Naive thymus-derived CD4-positive, alpha-beta T cell (primary cell): ENCODE measurements at regions not wholly inside any gene's neighbourhood (a gene's known extent, or its start where the extent isn't known, plus 50 kb on each side); places are given as distances from the start of the nearest gene placed in this dataset.

Source experiments
- ATAC-seq: fragments of 150-1000 bp; cut with Tn5 transposase; 2 replicates; pipeline ENCODE4 v1.10.0; 2021; ENCODE audit warnings: mild to moderate bottlenecking, moderate library complexity
- CTCF ChIA-PET: fragments of 350-600 bp; sonication (Branson Sonifier 250); formaldehyde crosslinking; loops from one replicate; lab custom pipeline; 2021; ENCODE audit warnings: antibody characterized with exemption; lab: Charles Lee
- POLR2A ChIA-PET: fragments of 350-600 bp; sonication (Branson Sonifier 250); formaldehyde crosslinking; loops from one replicate; lab custom pipeline; 2021; ENCODE audit warnings: antibody characterized with exemption, inconsistent platforms; lab: Charles Lee
- DNase-seq, 9 donors: peaks; one replicate each; pipeline versions ENCODE4 v3.0.0 to v3.0.0-alpha.2; 2020 to 2022; ENCODE audit warnings: mixed read lengths in 1 of 9
- H3K27ac ChIP-seq: one replicate; pipeline ENCODE4 v1.7.0; 2013; ENCODE audit warnings: mild to moderate bottlenecking, low read depth, low read length, moderate library complexity
- H3K27me3 ChIP-seq, 2 donors: one replicate each; pipeline ENCODE4 v1.7.0; 2013; ENCODE audit warnings: low read length in 2 of 2, mild to moderate bottlenecking in 2 of 2, moderate library complexity in 2 of 2; ENCODE audit not compliant: control insufficient read depth in 2 of 2, insufficient read depth in 2 of 2
- H3K36me3 ChIP-seq, 3 experiments: 1 replicate in 2 of 3; 2 replicates in 1 of 3; pipeline ENCODE4 v1.7.0; 2013; ENCODE audit warnings: low read length in 3 of 3, mild to moderate bottlenecking in 3 of 3, moderate library complexity in 1 of 3; ENCODE audit not compliant: insufficient read depth in 3 of 3, control insufficient read depth in 2 of 3
- H3K4me1 ChIP-seq, 2 donors: one replicate each; pipeline ENCODE4 v1.7.0; 2013; ENCODE audit warnings: low read length in 2 of 2, mild to moderate bottlenecking in 2 of 2, moderate library complexity in 1 of 2; ENCODE audit not compliant: control insufficient read depth in 2 of 2, insufficient read depth in 2 of 2
- H3K4me3 ChIP-seq: 2 replicates; pipeline ENCODE4 v1.7.0; 2013; ENCODE audit warnings: mild to moderate bottlenecking, low read length
- H3K9me3 ChIP-seq, 3 experiments: 1 replicate in 2 of 3; 2 replicates in 1 of 3; pipeline ENCODE4 v1.7.0; 2013; ENCODE audit warnings: low read length in 3 of 3; ENCODE audit not compliant: control insufficient read depth in 2 of 3
- H3K27ac Mint-ChIP-seq, 9 donors: one replicate each; pipeline ENCODE4 v1.8.0; 2020 to 2022; ENCODE audit warnings: mixed read lengths in 9 of 9, mild to moderate bottlenecking in 8 of 9, moderate library complexity in 5 of 9, inconsistent platforms in 2 of 9
- H3K27me3 Mint-ChIP-seq, 5 donors: one replicate each; pipeline ENCODE4 v1.8.0; 2021 to 2022; ENCODE audit warnings: mixed read lengths in 5 of 5, mild to moderate bottlenecking in 1 of 5
- H3K36me3 Mint-ChIP-seq, 5 donors: one replicate each; pipeline ENCODE4 v1.8.0; 2020 to 2022; ENCODE audit warnings: mixed read lengths in 5 of 5, mild to moderate bottlenecking in 3 of 5, inconsistent platforms in 1 of 5
- H3K4me1 Mint-ChIP-seq, 7 donors: one replicate each; pipeline ENCODE4 v1.8.0; 2020 to 2022; ENCODE audit warnings: mixed read lengths in 7 of 7, mild to moderate bottlenecking in 3 of 7, inconsistent platforms in 1 of 7
- H3K4me3 Mint-ChIP-seq, 10 donors: one replicate each; pipeline ENCODE4 v1.8.0; 2020 to 2022; ENCODE audit warnings: mild to moderate bottlenecking in 10 of 10, mixed read lengths in 10 of 10, moderate library complexity in 6 of 10, inconsistent platforms in 2 of 10
- H3K9me3 Mint-ChIP-seq, 11 donors: one replicate each; pipeline ENCODE4 v1.8.0; 2020 to 2022; ENCODE audit warnings: mixed read lengths in 11 of 11, mild to moderate bottlenecking in 4 of 11, inconsistent platforms in 1 of 11, moderate library complexity in 1 of 11
- intact Hi-C, 2 donors: fragments of 100-400 bp; cut with micrococcal nuclease; formaldehyde crosslinking; loops; one replicate each; pipeline ENCODE4 v1.15.1; 2023

GRCh38 chr5:117236941-117237340 lies 662.3 kb upstream of the SEMA6A start:
- Histone ChIP-seq H3K27ac (no peak overlapping the region), H3K36me3 (no peaks in the 10 kb centered on the region), H3K9me3 (peaks cover 0 to 7% (median 0%) of the 10 kb centered on the region in 3 experiments), H3K4me3 (no peak overlapping the region), H3K4me1 (no peaks in the 10 kb centered on the region), H3K27me3 (no peaks in the 10 kb centered on the region)
- Mint-ChIP-seq H3K4me1 (no peaks in the 10 kb centered on the region), H3K27me3 (no peaks in the 10 kb centered on the region), H3K36me3 (no peaks in the 10 kb centered on the region), H3K27ac (no peak overlapping the region), H3K4me3 (no peak overlapping the region), H3K9me3 (peaks cover 0 to 12% (median 4%) of the 10 kb centered on the region in 11 donors)
- no peak for DNase-seq
- ATAC-seq: no peak
- POLR2A ChIA-PET: no interaction called here
- CTCF ChIA-PET: no interaction called here
- intact Hi-C loops: no loop called here

GRCh38 chr5:117235786-117236185 lies 661.2 kb upstream of the SEMA6A start:
- no peak for ATAC-seq
- Mint-ChIP-seq H3K4me3 (no peak overlapping the region), H3K4me1 (no peaks in the 10 kb centered on the region), H3K27me3 (no peaks in the 10 kb centered on the region), H3K36me3 (no peaks in the 10 kb centered on the region), H3K9me3 (peaks cover 0 to 15% (median 5%) of the 10 kb centered on the region in 11 donors), H3K27ac (no peak overlapping the region)
- ChIA-PET CTCF (no interaction called here), POLR2A (no interaction called here)
- H3K36me3 ChIP-seq: no peaks in the 10 kb centered on the region
- no peaks in the 10 kb centered on the region for H3K27me3 ChIP-seq
- DNase-seq: no peak
- H3K4me3 ChIP-seq: no peak overlapping the region
- H3K4me1 ChIP-seq: no peaks in the 10 kb centered on the region
- no peaks in the 10 kb centered on the region for H3K9me3 ChIP-seq
- no peak overlapping the region for H3K27ac ChIP-seq
- intact Hi-C loops: no loop called here

- Mint-ChIP-seq H3K27me3 (no peaks in the 10 kb centered on the region), H3K36me3 (no peaks in the 10 kb centered on the region), H3K4me3 (no peak overlapping the region), H3K27ac (no peak overlapping the region), H3K4me1 (no peaks in the 10 kb centered on the region), H3K9me3 (peaks cover 0 to 17% (median 2%) of the 10 kb centered on the region in 11 donors)
- H3K27me3 ChIP-seq: no peaks in the 10 kb centered on the region
- ChIA-PET CTCF (no interaction called here), POLR2A (no interaction called here)
- H3K27ac ChIP-seq: no peak overlapping the region
- no peak overlapping the region for H3K4me3 ChIP-seq
- no peak for ATAC-seq
- H3K36me3 ChIP-seq: no peaks in the 10 kb centered on the region
- no peaks in the 10 kb centered on the region for H3K9me3 ChIP-seq
- H3K4me1 ChIP-seq: no peaks in the 10 kb centered on the region
- no peak for DNase-seq
- intact Hi-C loops: no loop called here
Measured at GRCh38 chr5:117230375-117230774, 655.8 kb upstream of the SEMA6A start.

- Mint-ChIP-seq H3K36me3 (no peaks in the 10 kb centered on the region), H3K4me3 (no peak overlapping the region), H3K27me3 (no peaks in the 10 kb centered on the region), H3K9me3 (peaks cover 0 to 15% (median 5%) of the 10 kb centered on the region in 11 donors), H3K27ac (no peak overlapping the region), H3K4me1 (no peaks in the 10 kb centered on the region)
- H3K36me3 ChIP-seq: no peaks in the 10 kb centered on the region
- no peaks in the 10 kb centered on the region for H3K9me3 ChIP-seq
- H3K4me3 ChIP-seq: no peak overlapping the region
- H3K4me1 ChIP-seq: no peaks in the 10 kb centered on the region
- no peak overlapping the region for H3K27ac ChIP-seq
- intact Hi-C loops: no loop called here
- no peak for ATAC-seq
- no peak for DNase-seq
- H3K27me3 ChIP-seq: no peaks in the 10 kb centered on the region
- ChIA-PET CTCF (no interaction called here), POLR2A (no interaction called here)
Measured at GRCh38 chr5:117220730-117221129, 646.1 kb upstream of the SEMA6A start.

- Mint-ChIP-seq H3K27me3 (no peaks in the 10 kb centered on the region), H3K36me3 (no peaks in the 10 kb centered on the region), H3K4me1 (no peaks in the 10 kb centered on the region), H3K9me3 (peaks cover 0 to 21% (median 5%) of the 10 kb centered on the region in 11 donors), H3K27ac (no peak overlapping the region), H3K4me3 (no peak overlapping the region)
- CTCF ChIA-PET: no interaction called here
- H3K36me3 ChIP-seq: no peaks in the 10 kb centered on the region
- H3K9me3 ChIP-seq: no peaks in the 10 kb centered on the region
- POLR2A ChIA-PET: no interaction called here
- no peaks in the 10 kb centered on the region for H3K4me1 ChIP-seq
- H3K27me3 ChIP-seq: no peaks in the 10 kb centered on the region
- no peak overlapping the region for H3K27ac ChIP-seq
- intact Hi-C loops: no loop called here
- ATAC-seq (no peak), DNase-seq (no peak)
- H3K4me3 ChIP-seq: no peak overlapping the region
Measured at GRCh38 chr5:117218789-117219188, 644.2 kb upstream of the SEMA6A start.

GRCh38 chr5:117212866-117213265 lies 638.2 kb upstream of the SEMA6A start:
- Histone ChIP-seq H3K4me3 (no peak overlapping the region), H3K27me3 (no peaks in the 10 kb centered on the region), H3K9me3 (no peaks in the 10 kb centered on the region), H3K4me1 (no peaks in the 10 kb centered on the region), H3K27ac (no peak overlapping the region), H3K36me3 (no peaks in the 10 kb centered on the region)
- H3K4me1 Mint-ChIP-seq: no peaks in the 10 kb centered on the region
- H3K36me3 Mint-ChIP-seq: no peaks in the 10 kb centered on the region
- peaks cover 0 to 25% (median 5%) of the 10 kb centered on the region in 11 donors for H3K9me3 Mint-ChIP-seq
- H3K27ac Mint-ChIP-seq: no peak overlapping the region
- DNase-seq: no peak
- CTCF ChIA-PET: no interaction called here
- POLR2A ChIA-PET: no interaction called here
- no peak overlapping the region for H3K4me3 Mint-ChIP-seq
- ATAC-seq: no peak
- H3K27me3 Mint-ChIP-seq: no peaks in the 10 kb centered on the region
- intact Hi-C loops: no loop called here

- no peaks in the 10 kb centered on the region for H3K9me3 ChIP-seq
- no peaks in the 10 kb centered on the region for H3K27me3 Mint-ChIP-seq
- no peak overlapping the region for H3K4me3 Mint-ChIP-seq
- H3K27ac ChIP-seq: no peak overlapping the region
- no peaks in the 10 kb centered on the region for H3K36me3 Mint-ChIP-seq
- intact Hi-C loops: no loop called here
- peaks cover 2 to 19% (median 6%) of the 10 kb centered on the region in 11 donors for H3K9me3 Mint-ChIP-seq
- no peaks in the 10 kb centered on the region for H3K27me3 ChIP-seq
- DNase-seq (no peak), ATAC-seq (no peak)
- ChIA-PET POLR2A (no interaction called here), CTCF (no interaction called here)
- no peaks in the 10 kb centered on the region for H3K36me3 ChIP-seq
- no peak overlapping the region for H3K4me3 ChIP-seq
- H3K4me1 ChIP-seq: no peaks in the 10 kb centered on the region
- no peak overlapping the region for H3K27ac Mint-ChIP-seq
- H3K4me1 Mint-ChIP-seq: no peaks in the 10 kb centered on the region
Measured at GRCh38 chr5:117210796-117211195, 636.2 kb upstream of the SEMA6A start.
